GM12878 (cell line): ENCODE measurements at regions not wholly inside any gene's neighbourhood (a gene's known extent, or its start where the extent isn't known, plus 50 kb on each side); places are given as distances from the start of the nearest gene placed in this dataset.

Experiments
- ATAC-seq: fragments of 200-7000 bp; cut with Tn5 transposase; 3 replicates; pipeline ENCODE4 v1.9.1; 2020; ENCODE audit warnings: mild to moderate bottlenecking, moderate library complexity
- BruUV-seq: library from RNA; stranded (reverse); fragments of 400-500 nt; replicated peaks from 2 replicates; lab custom pipeline; 2021; lab: Mats Ljungman, UMichigan
- CTCF ChIA-PET: fragments of 300-600 bp; sonication (Branson Sonifier 250); formaldehyde crosslinking; extraction: SDS; loops from one replicate; lab custom pipeline; 2021; ENCODE audit warnings: inconsistent platforms; lab: Yijun Ruan, JAX
- POLR2A ChIA-PET: fragments of 350-600 bp; formaldehyde crosslinking; extraction: SDS; loops from one replicate; lab custom pipeline; 2021; ENCODE audit warnings: inconsistent platforms; lab: Charles Lee
- RAD21 ChIA-PET: fragments of 300-600 bp; sonication (Branson Sonifier 250); formaldehyde crosslinking; loops from one replicate; lab custom pipeline; 2023; ENCODE audit warnings: antibody characterized with exemption; ENCODE audit not compliant: unreplicated experiment; lab: Charles Lee
- SMC1A ChIA-PET: fragments of 300-600 bp; sonication (Branson Sonifier 250); formaldehyde crosslinking; loops from one replicate; lab custom pipeline; 2023; ENCODE audit not compliant: unreplicated experiment, uncharacterized antibody; lab: Charles Lee
- DNase-seq: peaks from one replicate; pipeline ENCODE4 v3.0.0-alpha.2; 2011; ENCODE audit warnings: low read depth, low spot score
- FAIRE-seq: peaks from 3 replicates; lab custom pipeline; 2011; peaks lifted over from hg19 to GRCh38; lab: Jason Lieb, UNC
- H2AFZ ChIP-seq: 2 replicates; pipeline ENCODE4 v1.6.0; 2011; ENCODE audit warnings: low read depth, low read length, control low read depth; ENCODE audit not compliant: control insufficient read depth
- H3K27ac ChIP-seq: 2 replicates; pipeline ENCODE4 v1.5.1; 2011; ENCODE audit warnings: control low read depth; ENCODE audit not compliant: control insufficient read depth, insufficient read depth
- H3K27me3 ChIP-seq, 2 experiments: replicated peaks in 1 of 2; 2 replicates each; pipeline versions ENCODE4 v1.6.0 to v1.6.1; 2011; ENCODE audit warnings: low read length in 1 of 2; ENCODE audit not compliant: control insufficient read depth in 2 of 2, insufficient read depth in 2 of 2
- H3K36me3 ChIP-seq, 2 experiments: 2 replicates each; pipeline ENCODE4 v1.5.1; 2011; ENCODE audit warnings: low read length in 1 of 2; ENCODE audit not compliant: control insufficient read depth in 2 of 2, insufficient read depth in 2 of 2
- H3K4me1 ChIP-seq: 2 replicates; pipeline ENCODE4 v1.6.1; 2011; ENCODE audit warnings: mild to moderate bottlenecking, low read length, moderate library complexity, mixed read lengths; ENCODE audit not compliant: control insufficient read depth, insufficient read depth
- H3K4me2 ChIP-seq: 2 replicates; pipeline ENCODE4 v1.6.0; 2011; ENCODE audit warnings: control low read depth; ENCODE audit not compliant: control insufficient read depth, insufficient read depth
- H3K4me3 ChIP-seq: fragments of 200-600 bp; sonication (generic); 2 replicates; pipeline ENCODE4 v1.5.1; 2016
- H3K79me2 ChIP-seq: 2 replicates; pipeline ENCODE4 v1.6.0; 2011; ENCODE audit warnings: low read length; ENCODE audit not compliant: control insufficient read depth, insufficient read depth
- H3K9ac ChIP-seq: 2 replicates; pipeline ENCODE4 v1.8.0; 2011; ENCODE audit warnings: low read length, control low read depth, mixed read lengths; ENCODE audit not compliant: control insufficient read depth, insufficient read depth
- H3K9me3 ChIP-seq: replicated peaks from 3 replicates; pipeline ENCODE4 v1.5.1; 2011; ENCODE audit warnings: mild to moderate bottlenecking, low read length; ENCODE audit not compliant: control insufficient read depth, insufficient read depth
- H4K20me1 ChIP-seq: 2 replicates; pipeline ENCODE4 v1.6.0; 2011; ENCODE audit not compliant: control insufficient read depth, insufficient read depth
- BCLAF1 ChIP-seq: fragments of 450-650 bp; IDR thresholded peaks from 2 replicates; pipeline ENCODE4 v1.6.1; 2017; ENCODE audit warnings: antibody characterized with exemption, mild to moderate bottlenecking, moderate library complexity
- BMI1 ChIP-seq: fragments of 450-650 bp; IDR thresholded peaks from 2 replicates; pipeline ENCODE4 v1.6.1; 2016; ENCODE audit warnings: mild to moderate bottlenecking, moderate library complexity, borderline replicate concordance
- EP300 ChIP-seq, 2 experiments: fragments of 150-350 bp in 1 of 2; IDR thresholded peaks; 2 replicates each; pipeline ENCODE4 v1.6.1; 2011 to 2012; ENCODE audit warnings: low read depth in 2 of 2, low read length in 2 of 2, borderline replicate concordance in 1 of 2, improper control_type of control experiment in 1 of 2, inconsistent platforms in 1 of 2; ENCODE audit not compliant: control insufficient read depth in 1 of 2
- ESRRA ChIP-seq: IDR thresholded peaks from 2 replicates; pipeline ENCODE4 v1.6.1; 2012; ENCODE audit warnings: mild to moderate bottlenecking, low read length, improper control_type of control experiment
- FOS ChIP-seq: IDR thresholded peaks from 3 replicates; pipeline ENCODE4 v1.6.1; 2011; ENCODE audit warnings: borderline replicate concordance; ENCODE audit not compliant: insufficient read length; ENCODE audit errors: extremely low read depth
- GABPA ChIP-seq: IDR thresholded peaks from 2 replicates; pipeline ENCODE4 v1.6.1; 2014; ENCODE audit warnings: antibody characterized with exemption, low read depth, mild to moderate bottlenecking, inconsistent platforms
- GATAD2B ChIP-seq: fragments of 450-650 bp; conservative IDR thresholded peaks from 2 replicates; pipeline ENCODE4 v1.6.1; 2017; ENCODE audit warnings: low read depth, mild to moderate bottlenecking, moderate library complexity
- MEF2B ChIP-seq: fragments of 450-650 bp; IDR thresholded peaks from 2 replicates; pipeline ENCODE4 v1.6.1; 2018; ENCODE audit warnings: mild to moderate bottlenecking, moderate library complexity; ENCODE audit not compliant: partially characterized antibody, poor library complexity, severe bottlenecking
- NFIC ChIP-seq: IDR thresholded peaks from 2 replicates; pipeline ENCODE4 v1.6.1; 2012; ENCODE audit warnings: low read depth, mild to moderate bottlenecking, inconsistent platforms, low read length, moderate library complexity
- NFXL1 ChIP-seq: fragments of 450-650 bp; IDR thresholded peaks from 2 replicates; pipeline ENCODE4 v1.6.1; 2017; ENCODE audit warnings: antibody characterized with exemption, mild to moderate bottlenecking, borderline replicate concordance
- PBX3 ChIP-seq: IDR thresholded peaks from 2 replicates; pipeline ENCODE4 v1.6.1; 2011; ENCODE audit warnings: mild to moderate bottlenecking, low read depth, low read length, moderate library complexity; ENCODE audit not compliant: insufficient replicate concordance
- SREBF2 ChIP-seq: IDR thresholded peaks from 2 replicates; pipeline ENCODE4 v1.6.1; 2012; ENCODE audit warnings: mild to moderate bottlenecking, low read length
- TCF3 ChIP-seq: IDR thresholded peaks from 2 replicates; pipeline ENCODE4 v1.6.1; 2012; ENCODE audit warnings: low read depth, mild to moderate bottlenecking, low read length, borderline replicate concordance; ENCODE audit not compliant: insufficient read depth
- WRNIP1 ChIP-seq: IDR thresholded peaks from 2 replicates; pipeline ENCODE4 v1.6.1; 2011; ENCODE audit warnings: low read depth, low read length, improper control_type of control experiment, borderline replicate concordance
- ZBTB11 ChIP-seq: fragments of 450-650 bp; formaldehyde crosslinking; IDR thresholded peaks from 2 replicates; pipeline ENCODE4 v1.5.0; 2022; ENCODE audit warnings: mild to moderate bottlenecking, missing genetic modification characterization
- WGBS: methylation state at CpG from one replicate; pipeline ENCODE4 v1.1.6; 2016; ENCODE audit warnings: low lambda C conversion rate; ENCODE audit not compliant: insufficient replicate concordance, insufficient coverage; ENCODE audit errors: missing lambda C conversion rate; 5-methylcytosine and 5-hydroxymethylcytosine counted together
- in situ Hi-C: fragments of 300-500 bp; cut with MboI; formaldehyde crosslinking; loops from 9 replicates; pipeline ENCODE4 v1.14.3; 2018; ENCODE audit warnings: mixed read lengths
- intact Hi-C: fragments of 100-400 bp; cut with micrococcal nuclease; formaldehyde crosslinking; loops from one replicate; pipeline ENCODE4 v1.14.2; 2022; ENCODE audit not compliant: unreplicated experiment

GRCh38 chr11:45428541-45429230, 142.5 kb upstream of the SYT13 start (continued):
- no peak for TF ChIP-seq ZBTB11 (CRISPR knock-in tag)
- TF ChIP-seq FOS, result no peak
- no peak for TF ChIP-seq EP300 (IDR thresholded peaks at IDR 0.05; ENCODE audit: borderline replicate concordance in 1 of 2, control insufficient read depth in 1 of 2, low read depth in 2 of 2, low read length in 2 of 2)
- no peak for TF ChIP-seq GATAD2B
- TF ChIP-seq PBX3, result no peak
- no peak for TF ChIP-seq SREBF2

- SMC1A ChIA-PET, result no interaction called here
- H3K27ac ChIP-seq, result no peak overlapping the region
- no peak overlapping the region for H3K9ac ChIP-seq
- DNase-seq (no peak), ATAC-seq (no peak), FAIRE-seq (no peak)
- H3K4me2 ChIP-seq, result no peak overlapping the region
- H3K27me3 ChIP-seq, result peaks cover 0 to 4% of the 10 kb centered on the region in 2 experiments; a peak in 2 of 4 replicates
- RAD21 ChIA-PET, result no interaction called here
- no peak overlapping the region for H2AFZ ChIP-seq
- no peak overlapping the region for H3K4me3 ChIP-seq
- in situ Hi-C loops, result no loop called here
- H3K9me3 ChIP-seq, result no peaks in the 10 kb centered on the region
- intact Hi-C loops, result no loop called here
- BruUV-seq, result no TSS peak
- CTCF ChIA-PET, result no interaction called here
- POLR2A ChIA-PET, result interaction anchor here (0.5 kb wide), 1 partner anchor 10 kb away, joined by 4 read pairs; no protein-coding TSS in a partner anchor
- H3K36me3 ChIP-seq, result no peaks in the 10 kb centered on the region
- no peaks in the 10 kb centered on the region for H3K4me1 ChIP-seq
- no peaks in the 10 kb centered on the region for H3K79me2 ChIP-seq
- WGBS, result 38% methylated on average over 9 of the region's 9 CpGs
- no peaks in the 10 kb centered on the region for H4K20me1 ChIP-seq
- TF ChIP-seq NFXL1 (no peak), BCLAF1 (no peak), MEF2B (no peak), FOS (no peak), BMI1 (no peak), ESRRA (no peak), TCF3 (no peak), GABPA (no peak), WRNIP1 (no peak), NFIC (no peak)
Observed at GRCh38 chr11:45428116-45428515, 142.0 kb upstream of the SYT13 start.
